Astrocyte (in vitro differentiated cells and primary cell): ENCODE measurements at regions not wholly inside any gene's neighbourhood (a gene's known extent, or its start where the extent isn't known, plus 50 kb on each side); places are given as distances from the start of the nearest gene placed in this dataset.

Experiments used
- DNase-seq: peaks from one replicate; pipeline ENCODE4 v3.0.0-alpha.2; 2010; ENCODE audit warnings: low read depth
- FAIRE-seq: peaks from 2 replicates; lab custom pipeline; 2011; peaks lifted over from hg19 to GRCh38; lab: Jason Lieb, UNC
- H2AFZ ChIP-seq: 2 replicates; pipeline ENCODE4 v1.6.0; 2012; ENCODE audit warnings: low read depth, low read length, inconsistent platforms
- H3K27ac ChIP-seq: 2 replicates; pipeline ENCODE4 v1.5.1; 2011; ENCODE audit warnings: low read depth, low read length, inconsistent platforms
- H3K27me3 ChIP-seq: 2 replicates; pipeline ENCODE4 v1.6.0; 2011; ENCODE audit warnings: low read length, inconsistent platforms; ENCODE audit not compliant: insufficient read depth
- H3K36me3 ChIP-seq: 2 replicates; pipeline ENCODE4 v1.5.1; 2011; ENCODE audit warnings: low read length, inconsistent platforms; ENCODE audit not compliant: insufficient read depth
- H3K4me1 ChIP-seq: 2 replicates; pipeline ENCODE4 v1.5.1; 2011; ENCODE audit warnings: low read length, inconsistent platforms; ENCODE audit not compliant: insufficient read depth
- H3K4me2 ChIP-seq: 2 replicates; pipeline ENCODE4 v1.6.0; 2012; ENCODE audit warnings: low read length, inconsistent platforms
- H3K4me3 ChIP-seq: 2 replicates; pipeline ENCODE4 v1.5.1; 2011; ENCODE audit warnings: low read depth, mild to moderate bottlenecking, low read length, inconsistent platforms; ENCODE audit not compliant: insufficient read depth
- H3K79me2 ChIP-seq: 2 replicates; pipeline ENCODE4 v1.6.0; 2012; ENCODE audit warnings: mild to moderate bottlenecking, low read length, inconsistent platforms; ENCODE audit not compliant: insufficient read depth
- H3K9ac ChIP-seq: 2 replicates; pipeline ENCODE4 v1.6.0; 2012; ENCODE audit warnings: mild to moderate bottlenecking, low read length, inconsistent platforms
- H3K9me3 ChIP-seq: 2 replicates; pipeline ENCODE4 v1.5.1; 2012; ENCODE audit warnings: low read depth, mild to moderate bottlenecking, low read length, inconsistent platforms; ENCODE audit not compliant: insufficient read depth
- H4K20me1 ChIP-seq: 2 replicates; pipeline ENCODE4 v1.6.0; 2012; ENCODE audit warnings: low read length, inconsistent platforms; ENCODE audit not compliant: insufficient read depth
- H3K27ac Mint-ChIP-seq: one replicate; pipeline ENCODE4 v1.8.0; 2021; ENCODE audit warnings: mild to moderate bottlenecking, mixed read lengths; ENCODE audit not compliant: unreplicated experiment
- H3K27me3 Mint-ChIP-seq: one replicate; pipeline ENCODE4 v1.8.0; 2021; ENCODE audit warnings: low read depth, mixed read lengths; ENCODE audit not compliant: unreplicated experiment
- H3K36me3 Mint-ChIP-seq: one replicate; pipeline ENCODE4 v1.8.0; 2021; ENCODE audit warnings: low read depth, mixed read lengths; ENCODE audit not compliant: unreplicated experiment
- H3K4me1 Mint-ChIP-seq: one replicate; pipeline ENCODE4 v1.8.0; 2021; ENCODE audit warnings: low read depth, mixed read lengths; ENCODE audit not compliant: unreplicated experiment
- H3K4me3 Mint-ChIP-seq: one replicate; pipeline ENCODE4 v1.8.0; 2021; ENCODE audit warnings: mild to moderate bottlenecking, moderate library complexity, mixed read lengths; ENCODE audit not compliant: unreplicated experiment
- H3K9me3 Mint-ChIP-seq: one replicate; pipeline ENCODE4 v1.8.0; 2021; ENCODE audit warnings: mild to moderate bottlenecking, mixed read lengths; ENCODE audit not compliant: unreplicated experiment
- CTCF ChIP-seq: IDR thresholded peaks from 2 replicates; pipeline ENCODE4 v1.5.1; 2011; ENCODE audit warnings: low read depth, mild to moderate bottlenecking, inconsistent platforms, low read length, moderate library complexity; ENCODE audit not compliant: insufficient read depth
- EZH2 ChIP-seq: IDR thresholded peaks from 2 replicates; pipeline ENCODE4 v1.6.1; 2012; ENCODE audit warnings: mild to moderate bottlenecking, low read length, inconsistent platforms; ENCODE audit not compliant: insufficient read depth

- no peak overlapping the region for H3K4me3 Mint-ChIP-seq
- no peaks in the 10 kb centered on the region for H3K79me2 ChIP-seq
- DNase-seq (no peak), FAIRE-seq (no peak)
- H3K9me3 Mint-ChIP-seq, result peaks cover 1% of the 10 kb centered on the region
- no peak overlapping the region for H3K27ac Mint-ChIP-seq
- no peak overlapping the region for H3K9ac ChIP-seq
- no peaks in the 10 kb centered on the region for H3K4me1 ChIP-seq
- H2AFZ ChIP-seq, result no peak overlapping the region
- no peaks in the 10 kb centered on the region for H3K36me3 Mint-ChIP-seq
- no peaks in the 10 kb centered on the region for H3K36me3 ChIP-seq
- no peaks in the 10 kb centered on the region for H3K9me3 ChIP-seq
- H3K4me2 ChIP-seq, result no peak overlapping the region
- no peaks in the 10 kb centered on the region for H4K20me1 ChIP-seq
- H3K27me3 Mint-ChIP-seq, result no peaks in the 10 kb centered on the region
- TF ChIP-seq EZH2 (no peak), CTCF (no peak)
- H3K27me3 ChIP-seq, result no peaks in the 10 kb centered on the region
- no peak overlapping the region for H3K4me3 ChIP-seq
- no peak overlapping the region for H3K27ac ChIP-seq
- H3K4me1 Mint-ChIP-seq, result peaks cover under 1% of the 10 kb centered on the region
Measured at GRCh38 chr1:82800721-82801120, 1000.0 kb downstream of the ADGRL2 start.

- H2AFZ ChIP-seq, result no peak overlapping the region
- H3K9me3 Mint-ChIP-seq, result peaks cover 1% of the 10 kb centered on the region
- TF ChIP-seq EZH2 (no peak), CTCF (no peak)
Measured at GRCh38 chr1:82799261-82799660, 998.5 kb downstream of the ADGRL2 start.

GRCh38 chr1:82795508-82796149 is 994.9 kb downstream of the ADGRL2 start:
- H3K9ac ChIP-seq, result no peak overlapping the region
- H3K27ac ChIP-seq, result no peak overlapping the region
- no peak overlapping the region for H3K4me3 ChIP-seq
- H3K36me3 ChIP-seq, result no peaks in the 10 kb centered on the region
- FAIRE-seq (no peak), DNase-seq (no peak)
- no peaks in the 10 kb centered on the region for H4K20me1 ChIP-seq
- peaks cover 6% of the 10 kb centered on the region for H3K9me3 Mint-ChIP-seq
- H3K4me1 ChIP-seq, result no peaks in the 10 kb centered on the region
- H3K4me2 ChIP-seq, result no peak overlapping the region
- peaks cover 4% of the 10 kb centered on the region for H3K4me1 Mint-ChIP-seq
- H3K27me3 Mint-ChIP-seq, result no peaks in the 10 kb centered on the region
- TF ChIP-seq EZH2, result no peak
- no peak for TF ChIP-seq CTCF
- no peak overlapping the region for H3K4me3 Mint-ChIP-seq
- peak overlapping the region; percentile 66 for H3K27ac Mint-ChIP-seq
- no peaks in the 10 kb centered on the region for H3K36me3 Mint-ChIP-seq
- no peak overlapping the region for H2AFZ ChIP-seq
- H3K27me3 ChIP-seq, result no peaks in the 10 kb centered on the region
- H3K79me2 ChIP-seq, result no peaks in the 10 kb centered on the region
- no peaks in the 10 kb centered on the region for H3K9me3 ChIP-seq

More at GRCh38 chr1:82799261-82799660, 998.5 kb downstream of the ADGRL2 start:
- Histone ChIP-seq H3K27me3 (no peaks in the 10 kb centered on the region), H4K20me1 (no peaks in the 10 kb centered on the region), H3K79me2 (no peaks in the 10 kb centered on the region), H3K4me2 (no peak overlapping the region), H3K9me3 (no peaks in the 10 kb centered on the region), H3K9ac (no peak overlapping the region), H3K27ac (no peak overlapping the region), H3K4me3 (no peak overlapping the region), H3K36me3 (no peaks in the 10 kb centered on the region), H3K4me1 (no peaks in the 10 kb centered on the region)
- FAIRE-seq (no peak), DNase-seq (no peak)
- Mint-ChIP-seq H3K27me3 (no peaks in the 10 kb centered on the region), H3K36me3 (no peaks in the 10 kb centered on the region), H3K27ac (no peak overlapping the region), H3K4me3 (no peak overlapping the region), H3K4me1 (peaks cover 4% of the 10 kb centered on the region)
